H9 (cell line): ENCODE measurements at regions not wholly inside any gene's neighbourhood (a gene's known extent, or its start where the extent isn't known, plus 50 kb on each side); places are given as distances from the start of the nearest gene placed in this dataset.

ENCODE experiments used
- DNase-seq: peaks from one replicate; pipeline ENCODE4 v3.0.0-alpha.2; 2017
- H2AFZ ChIP-seq: one replicate; pipeline ENCODE4 v1.6.1; 2013; ENCODE audit warnings: mild to moderate bottlenecking, low read length, control low read depth, moderate library complexity
- H2AK5ac ChIP-seq: 2 replicates; pipeline ENCODE4 v1.6.1; 2013; ENCODE audit warnings: low read length, control low read depth, mixed read lengths; ENCODE audit not compliant: insufficient read length
- H2BK120ac ChIP-seq: one replicate; pipeline ENCODE4 v1.6.1; 2013; ENCODE audit warnings: low read depth, mild to moderate bottlenecking, low read length, control low read depth, inconsistent platforms; ENCODE audit not compliant: poor library complexity, severe bottlenecking
- H2BK12ac ChIP-seq: 2 replicates; pipeline ENCODE4 v1.6.1; 2013; ENCODE audit warnings: low read length, control low read depth, mixed read lengths, low read depth; ENCODE audit not compliant: insufficient read length
- H2BK15ac ChIP-seq: 2 replicates; pipeline ENCODE4 v1.6.1; 2013; ENCODE audit warnings: low read depth, low read length, control low read depth
- H2BK20ac ChIP-seq: one replicate; pipeline ENCODE4 v1.6.1; 2013; ENCODE audit warnings: low read depth, mild to moderate bottlenecking, low read length, control low read depth, inconsistent platforms; ENCODE audit not compliant: poor library complexity, severe bottlenecking
- H2BK5ac ChIP-seq: 2 replicates; pipeline ENCODE4 v1.6.1; 2013; ENCODE audit warnings: low read length, control low read depth, mixed read lengths; ENCODE audit not compliant: insufficient read length
- H3K14ac ChIP-seq: 2 replicates; pipeline ENCODE4 v1.6.1; 2013; ENCODE audit warnings: low read length, control low read depth; ENCODE audit not compliant: insufficient read depth
- H3K18ac ChIP-seq: 2 replicates; pipeline ENCODE4 v1.6.1; 2013; ENCODE audit warnings: low read depth, mild to moderate bottlenecking, mixed read lengths, low read length, control low read depth; ENCODE audit not compliant: insufficient read length
- H3K23ac ChIP-seq: 2 replicates; pipeline ENCODE4 v1.6.1; 2013; ENCODE audit warnings: low read length, control low read depth, mixed read lengths, low read depth; ENCODE audit not compliant: insufficient read length
- H3K23me2 ChIP-seq: 2 replicates; pipeline ENCODE4 v1.6.1; 2013; ENCODE audit warnings: low read depth, mild to moderate bottlenecking, mixed read lengths, low read length, control low read depth; ENCODE audit not compliant: insufficient read length, poor library complexity, severe bottlenecking
- H3K27ac ChIP-seq: 2 replicates; pipeline ENCODE4 v1.5.1; 2013; ENCODE audit warnings: low read length, control low read depth, mixed read lengths, low read depth; ENCODE audit not compliant: insufficient read length
- H3K27me3 ChIP-seq: 2 replicates; pipeline ENCODE4 v1.6.1; 2013; ENCODE audit warnings: low read length, control low read depth, inconsistent platforms; ENCODE audit not compliant: insufficient read depth
- H3K4ac ChIP-seq: 2 replicates; pipeline ENCODE4 v1.6.1; 2013; ENCODE audit warnings: low read depth, mild to moderate bottlenecking, control low read depth, inconsistent platforms, low read length, moderate library complexity
- H3K4me1 ChIP-seq: 2 replicates; pipeline ENCODE4 v1.6.1; 2013; ENCODE audit warnings: low read length, control low read depth, inconsistent platforms; ENCODE audit not compliant: insufficient read depth
- H3K4me2 ChIP-seq: 2 replicates; pipeline ENCODE4 v1.6.1; 2013; ENCODE audit warnings: low read length, control low read depth, mixed read lengths; ENCODE audit not compliant: insufficient read length, insufficient read depth
- H3K56ac ChIP-seq: 2 replicates; pipeline ENCODE4 v1.6.1; 2013; ENCODE audit warnings: low read depth, mild to moderate bottlenecking, mixed read lengths, low read length, control low read depth; ENCODE audit not compliant: insufficient read length
- H3K79me1 ChIP-seq: 2 replicates; pipeline ENCODE4 v1.6.1; 2013; ENCODE audit warnings: low read depth, mild to moderate bottlenecking, moderate library complexity, low read length, control low read depth, inconsistent platforms; ENCODE audit not compliant: insufficient read depth, poor library complexity, severe bottlenecking
- H3K79me2 ChIP-seq: 2 replicates; pipeline ENCODE4 v1.6.1; 2013; ENCODE audit warnings: low read length, control low read depth, inconsistent platforms; ENCODE audit not compliant: insufficient read depth
- H3K9ac ChIP-seq: 2 replicates; pipeline ENCODE4 v1.6.1; 2013; ENCODE audit warnings: low read length, control low read depth, mixed read lengths; ENCODE audit not compliant: insufficient read length; ENCODE audit errors: extremely low read depth
- H3K9me3 ChIP-seq: one replicate; pipeline ENCODE4 v1.6.1; 2013; ENCODE audit warnings: low read depth, low read length, inconsistent platforms; ENCODE audit not compliant: control insufficient read depth
- H3T11ph ChIP-seq: one replicate; pipeline ENCODE4 v1.6.1; 2013; ENCODE audit warnings: mild to moderate bottlenecking, low read length, control low read depth, inconsistent platforms
- H4K20me1 ChIP-seq: one replicate; pipeline ENCODE4 v1.6.1; 2013; ENCODE audit not compliant: control insufficient read depth, insufficient read length, insufficient read depth
- H4K5ac ChIP-seq: 2 replicates; pipeline ENCODE4 v1.6.1; 2013; ENCODE audit warnings: low read depth, mild to moderate bottlenecking, mixed read lengths, low read length, control low read depth; ENCODE audit not compliant: insufficient read length
- H4K8ac ChIP-seq: replicated peaks from 2 replicates; pipeline ENCODE4 v1.6.1; 2013; ENCODE audit warnings: low read length, control low read depth, mixed read lengths, low read depth; ENCODE audit not compliant: insufficient read length
- H4K91ac ChIP-seq: 2 replicates; pipeline ENCODE4 v1.6.1; 2013; ENCODE audit warnings: low read depth, mild to moderate bottlenecking, moderate library complexity, mixed read lengths, low read length, control low read depth; ENCODE audit not compliant: insufficient read length
- H3K27ac Mint-ChIP-seq, 3 experiments: 2 replicates in 2 of 3; 3 replicates in 1 of 3; pipeline ENCODE4 v1.8.0; 2020 to 2021; ENCODE audit warnings: mixed read lengths in 3 of 3, mild to moderate bottlenecking in 1 of 3, moderate library complexity in 1 of 3
- H3K27me3 Mint-ChIP-seq: 2 replicates; pipeline ENCODE4 v1.8.0; 2021; ENCODE audit warnings: low read depth, mild to moderate bottlenecking, moderate library complexity, mixed read lengths
- H3K36me3 Mint-ChIP-seq, 3 experiments: 2 replicates in 2 of 3; 3 replicates in 1 of 3; pipeline ENCODE4 v1.8.0; 2020 to 2021; ENCODE audit warnings: low read depth in 3 of 3, mixed read lengths in 3 of 3; ENCODE audit not compliant: insufficient read depth in 1 of 3
- H3K4me1 Mint-ChIP-seq, 2 experiments: 2 replicates each; pipeline ENCODE4 v1.8.0; 2020; ENCODE audit warnings: mixed read lengths in 2 of 2
- H3K4me3 Mint-ChIP-seq, 2 experiments: 2 replicates in 1 of 2; 3 replicates in 1 of 2; pipeline ENCODE4 v1.8.0; 2020 to 2021; ENCODE audit warnings: mild to moderate bottlenecking in 2 of 2, mixed read lengths in 2 of 2, moderate library complexity in 1 of 2
- H3K9me3 Mint-ChIP-seq, 2 experiments: 2 replicates in 1 of 2; 3 replicates in 1 of 2; pipeline ENCODE4 v1.8.0; 2020; ENCODE audit warnings: mild to moderate bottlenecking in 2 of 2, mixed read lengths in 2 of 2, moderate library complexity in 1 of 2
- CTCF ChIP-seq: fragments of 200-600 bp; sonication (generic); conservative IDR thresholded peaks from 3 replicates; pipeline ENCODE4 v1.8.0; 2021; ENCODE audit warnings: antibody characterized with exemption, mild to moderate bottlenecking
- WGBS: extraction: QIAGEN DNeasy Blood & Tissue Kit; methylation state at CpG from one replicate; pipeline ENCODE4 v1.1.7; 2013; ENCODE audit warnings: missing lambda C conversion rate, low lambda C conversion rate, mixed read lengths; ENCODE audit not compliant: insufficient read length; ENCODE audit errors: extremely low coverage; 5-methylcytosine and 5-hydroxymethylcytosine counted together

GRCh38 chr7:120131096-120131839 lies 141.7 kb upstream of the KCND2 start:
- Mint-ChIP-seq H3K27me3 (no peaks in the 10 kb centered on the region), H3K4me3 (no peak overlapping the region), H3K27ac (peak overlapping the region in 1 of 3 experiments; percentile 46; a peak in 2 of 7 replicates), H3K9me3 (peaks cover 0 to 11% of the 10 kb centered on the region in 2 experiments; a peak in 2 of 5 replicates), H3K36me3 (peaks cover 0 to 9% (median 2%) of the 10 kb centered on the region in 3 experiments; a peak in 3 of 7 replicates), H3K4me1 (no peaks in the 10 kb centered on the region)
- Histone ChIP-seq H3K23me2 (no peaks in the 10 kb centered on the region), H4K8ac (no peak overlapping the region), H3K56ac (no peak overlapping the region), H2BK12ac (no peak overlapping the region), H3K14ac (no peak overlapping the region), H3K4me2 (no peak overlapping the region), H3K27ac (no peak overlapping the region), H4K5ac (no peak overlapping the region), H3K18ac (no peak overlapping the region), H3K9me3 (no peaks in the 10 kb centered on the region), H3K23ac (no peak overlapping the region), H3K4ac (no peak overlapping the region), H4K20me1 (no peaks in the 10 kb centered on the region), H4K91ac (no peak overlapping the region), H2AFZ (no peak overlapping the region), H3K9ac (no peak overlapping the region), H3K79me1 (no peaks in the 10 kb centered on the region), H2AK5ac (no peak overlapping the region), H3K4me1 (no peaks in the 10 kb centered on the region), H3K79me2 (no peaks in the 10 kb centered on the region), H3T11ph (no peak overlapping the region), H2BK5ac (no peak overlapping the region), H3K27me3 (no peaks in the 10 kb centered on the region), H2BK120ac (no peak overlapping the region), H2BK15ac (no peak overlapping the region), H2BK20ac (no peak overlapping the region)
- TF ChIP-seq CTCF = no peak
- no CpG with 5 or more reads among the region's 5 CpGs for WGBS
- DNase-seq = no peak
